H9 (cell line): ENCODE measurements at regions not wholly inside any gene's neighbourhood (a gene's known extent, or its start where the extent isn't known, plus 50 kb on each side); places are given as distances from the start of the nearest gene placed in this dataset.
A peak's percentile ranks its signal among the peaks of the same experiment; 100 is the strongest.

Experiments used
- DNase-seq: peaks from one replicate; pipeline ENCODE4 v3.0.0-alpha.2; 2017
- H2AFZ ChIP-seq: one replicate; pipeline ENCODE4 v1.6.1; 2013; ENCODE audit warnings: mild to moderate bottlenecking, low read length, control low read depth, moderate library complexity
- H2AK5ac ChIP-seq: 2 replicates; pipeline ENCODE4 v1.6.1; 2013; ENCODE audit warnings: low read length, control low read depth, mixed read lengths; ENCODE audit not compliant: insufficient read length
- H2BK120ac ChIP-seq: one replicate; pipeline ENCODE4 v1.6.1; 2013; ENCODE audit warnings: low read depth, mild to moderate bottlenecking, low read length, control low read depth, inconsistent platforms; ENCODE audit not compliant: poor library complexity, severe bottlenecking
- H2BK12ac ChIP-seq: 2 replicates; pipeline ENCODE4 v1.6.1; 2013; ENCODE audit warnings: low read length, control low read depth, mixed read lengths, low read depth; ENCODE audit not compliant: insufficient read length
- H2BK15ac ChIP-seq: 2 replicates; pipeline ENCODE4 v1.6.1; 2013; ENCODE audit warnings: low read depth, low read length, control low read depth
- H2BK20ac ChIP-seq: one replicate; pipeline ENCODE4 v1.6.1; 2013; ENCODE audit warnings: low read depth, mild to moderate bottlenecking, low read length, control low read depth, inconsistent platforms; ENCODE audit not compliant: poor library complexity, severe bottlenecking
- H2BK5ac ChIP-seq: 2 replicates; pipeline ENCODE4 v1.6.1; 2013; ENCODE audit warnings: low read length, control low read depth, mixed read lengths; ENCODE audit not compliant: insufficient read length
- H3K14ac ChIP-seq: 2 replicates; pipeline ENCODE4 v1.6.1; 2013; ENCODE audit warnings: low read length, control low read depth; ENCODE audit not compliant: insufficient read depth
- H3K18ac ChIP-seq: 2 replicates; pipeline ENCODE4 v1.6.1; 2013; ENCODE audit warnings: low read depth, mild to moderate bottlenecking, mixed read lengths, low read length, control low read depth; ENCODE audit not compliant: insufficient read length
- H3K23ac ChIP-seq: 2 replicates; pipeline ENCODE4 v1.6.1; 2013; ENCODE audit warnings: low read length, control low read depth, mixed read lengths, low read depth; ENCODE audit not compliant: insufficient read length
- H3K23me2 ChIP-seq: 2 replicates; pipeline ENCODE4 v1.6.1; 2013; ENCODE audit warnings: low read depth, mild to moderate bottlenecking, mixed read lengths, low read length, control low read depth; ENCODE audit not compliant: insufficient read length, poor library complexity, severe bottlenecking
- H3K27ac ChIP-seq: 2 replicates; pipeline ENCODE4 v1.5.1; 2013; ENCODE audit warnings: low read length, control low read depth, mixed read lengths, low read depth; ENCODE audit not compliant: insufficient read length
- H3K27me3 ChIP-seq: 2 replicates; pipeline ENCODE4 v1.6.1; 2013; ENCODE audit warnings: low read length, control low read depth, inconsistent platforms; ENCODE audit not compliant: insufficient read depth
- H3K4ac ChIP-seq: 2 replicates; pipeline ENCODE4 v1.6.1; 2013; ENCODE audit warnings: low read depth, mild to moderate bottlenecking, control low read depth, inconsistent platforms, low read length, moderate library complexity
- H3K4me1 ChIP-seq: 2 replicates; pipeline ENCODE4 v1.6.1; 2013; ENCODE audit warnings: low read length, control low read depth, inconsistent platforms; ENCODE audit not compliant: insufficient read depth
- H3K4me2 ChIP-seq: 2 replicates; pipeline ENCODE4 v1.6.1; 2013; ENCODE audit warnings: low read length, control low read depth, mixed read lengths; ENCODE audit not compliant: insufficient read length, insufficient read depth
- H3K56ac ChIP-seq: 2 replicates; pipeline ENCODE4 v1.6.1; 2013; ENCODE audit warnings: low read depth, mild to moderate bottlenecking, mixed read lengths, low read length, control low read depth; ENCODE audit not compliant: insufficient read length
- H3K79me1 ChIP-seq: 2 replicates; pipeline ENCODE4 v1.6.1; 2013; ENCODE audit warnings: low read depth, mild to moderate bottlenecking, moderate library complexity, low read length, control low read depth, inconsistent platforms; ENCODE audit not compliant: insufficient read depth, poor library complexity, severe bottlenecking
- H3K79me2 ChIP-seq: 2 replicates; pipeline ENCODE4 v1.6.1; 2013; ENCODE audit warnings: low read length, control low read depth, inconsistent platforms; ENCODE audit not compliant: insufficient read depth
- H3K9ac ChIP-seq: 2 replicates; pipeline ENCODE4 v1.6.1; 2013; ENCODE audit warnings: low read length, control low read depth, mixed read lengths; ENCODE audit not compliant: insufficient read length; ENCODE audit errors: extremely low read depth
- H3K9me3 ChIP-seq: one replicate; pipeline ENCODE4 v1.6.1; 2013; ENCODE audit warnings: low read depth, low read length, inconsistent platforms; ENCODE audit not compliant: control insufficient read depth
- H3T11ph ChIP-seq: one replicate; pipeline ENCODE4 v1.6.1; 2013; ENCODE audit warnings: mild to moderate bottlenecking, low read length, control low read depth, inconsistent platforms
- H4K20me1 ChIP-seq: one replicate; pipeline ENCODE4 v1.6.1; 2013; ENCODE audit not compliant: control insufficient read depth, insufficient read length, insufficient read depth
- H4K5ac ChIP-seq: 2 replicates; pipeline ENCODE4 v1.6.1; 2013; ENCODE audit warnings: low read depth, mild to moderate bottlenecking, mixed read lengths, low read length, control low read depth; ENCODE audit not compliant: insufficient read length
- H4K8ac ChIP-seq: replicated peaks from 2 replicates; pipeline ENCODE4 v1.6.1; 2013; ENCODE audit warnings: low read length, control low read depth, mixed read lengths, low read depth; ENCODE audit not compliant: insufficient read length
- H4K91ac ChIP-seq: 2 replicates; pipeline ENCODE4 v1.6.1; 2013; ENCODE audit warnings: low read depth, mild to moderate bottlenecking, moderate library complexity, mixed read lengths, low read length, control low read depth; ENCODE audit not compliant: insufficient read length
- H3K27ac Mint-ChIP-seq, 3 experiments: 2 replicates in 2 of 3; 3 replicates in 1 of 3; pipeline ENCODE4 v1.8.0; 2020 to 2021; ENCODE audit warnings: mixed read lengths in 3 of 3, mild to moderate bottlenecking in 1 of 3, moderate library complexity in 1 of 3
- H3K27me3 Mint-ChIP-seq: 2 replicates; pipeline ENCODE4 v1.8.0; 2021; ENCODE audit warnings: low read depth, mild to moderate bottlenecking, moderate library complexity, mixed read lengths
- H3K36me3 Mint-ChIP-seq, 3 experiments: 2 replicates in 2 of 3; 3 replicates in 1 of 3; pipeline ENCODE4 v1.8.0; 2020 to 2021; ENCODE audit warnings: low read depth in 3 of 3, mixed read lengths in 3 of 3; ENCODE audit not compliant: insufficient read depth in 1 of 3
- H3K4me1 Mint-ChIP-seq, 2 experiments: 2 replicates each; pipeline ENCODE4 v1.8.0; 2020; ENCODE audit warnings: mixed read lengths in 2 of 2
- H3K4me3 Mint-ChIP-seq, 2 experiments: 2 replicates in 1 of 2; 3 replicates in 1 of 2; pipeline ENCODE4 v1.8.0; 2020 to 2021; ENCODE audit warnings: mild to moderate bottlenecking in 2 of 2, mixed read lengths in 2 of 2, moderate library complexity in 1 of 2
- H3K9me3 Mint-ChIP-seq, 2 experiments: 2 replicates in 1 of 2; 3 replicates in 1 of 2; pipeline ENCODE4 v1.8.0; 2020; ENCODE audit warnings: mild to moderate bottlenecking in 2 of 2, mixed read lengths in 2 of 2, moderate library complexity in 1 of 2
- WGBS: extraction: QIAGEN DNeasy Blood & Tissue Kit; methylation state at CpG from one replicate; pipeline ENCODE4 v1.1.7; 2013; ENCODE audit warnings: missing lambda C conversion rate, low lambda C conversion rate, mixed read lengths; ENCODE audit not compliant: insufficient read length; ENCODE audit errors: extremely low coverage; 5-methylcytosine and 5-hydroxymethylcytosine counted together
- TF ChIP-seq, protein P1 (sequence below): fragments of 200-600 bp; sonication (generic); conservative IDR thresholded peaks from 3 replicates; pipeline ENCODE4 v1.8.0; 2021; ENCODE audit warnings: antibody characterized with exemption, mild to moderate bottlenecking

DNA sequence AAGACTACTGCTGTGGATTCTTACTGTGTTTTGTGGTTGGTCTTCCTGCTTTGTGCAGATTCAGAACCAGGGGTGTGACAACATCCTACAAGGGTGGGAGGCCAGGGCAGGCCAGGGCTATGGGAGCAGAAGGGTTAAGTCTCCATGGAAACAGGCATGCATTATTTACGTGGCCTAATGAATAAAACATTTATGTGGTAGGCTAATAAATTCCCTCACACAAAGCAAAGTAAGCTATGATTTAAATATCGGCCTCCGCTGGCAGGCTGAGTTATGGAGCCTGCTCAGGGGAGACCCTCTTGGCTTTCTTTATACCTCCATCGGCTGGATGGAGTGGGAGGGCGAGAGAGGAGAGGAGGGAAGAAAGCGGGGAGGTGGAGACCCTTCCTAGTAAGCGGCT, 230.3 kb upstream of the MVB12B start:
- no peak overlapping the region for H3K56ac ChIP-seq
- H3K4me2 ChIP-seq: no peak overlapping the region
- Mint-ChIP-seq H3K4me3 (no peak overlapping the region), H3K27ac (peak overlapping the region in 1 of 3 experiments; percentile 76; a peak in 1 of 7 replicates), H3K36me3 (no peaks in the 10 kb centered on the region), H3K9me3 (peaks cover 14% of the 10 kb centered on the region in 2 experiments; a peak in 4 of 5 replicates), H3K27me3 (peaks cover 4% of the 10 kb centered on the region), H3K4me1 (peaks cover 0 to 2% of the 10 kb centered on the region in 2 experiments; a peak in 3 of 4 replicates)
- no peak overlapping the region for H2BK12ac ChIP-seq
- no peaks in the 10 kb centered on the region for H3K79me2 ChIP-seq
- WGBS: no CpG with 5 or more reads among the region's 7 CpGs
- no peak overlapping the region for H3K18ac ChIP-seq
- H3K9me3 ChIP-seq: no peaks in the 10 kb centered on the region
- DNase-seq: no peak
- H3K14ac ChIP-seq: no peak overlapping the region
- TF ChIP-seq, protein P1, sequence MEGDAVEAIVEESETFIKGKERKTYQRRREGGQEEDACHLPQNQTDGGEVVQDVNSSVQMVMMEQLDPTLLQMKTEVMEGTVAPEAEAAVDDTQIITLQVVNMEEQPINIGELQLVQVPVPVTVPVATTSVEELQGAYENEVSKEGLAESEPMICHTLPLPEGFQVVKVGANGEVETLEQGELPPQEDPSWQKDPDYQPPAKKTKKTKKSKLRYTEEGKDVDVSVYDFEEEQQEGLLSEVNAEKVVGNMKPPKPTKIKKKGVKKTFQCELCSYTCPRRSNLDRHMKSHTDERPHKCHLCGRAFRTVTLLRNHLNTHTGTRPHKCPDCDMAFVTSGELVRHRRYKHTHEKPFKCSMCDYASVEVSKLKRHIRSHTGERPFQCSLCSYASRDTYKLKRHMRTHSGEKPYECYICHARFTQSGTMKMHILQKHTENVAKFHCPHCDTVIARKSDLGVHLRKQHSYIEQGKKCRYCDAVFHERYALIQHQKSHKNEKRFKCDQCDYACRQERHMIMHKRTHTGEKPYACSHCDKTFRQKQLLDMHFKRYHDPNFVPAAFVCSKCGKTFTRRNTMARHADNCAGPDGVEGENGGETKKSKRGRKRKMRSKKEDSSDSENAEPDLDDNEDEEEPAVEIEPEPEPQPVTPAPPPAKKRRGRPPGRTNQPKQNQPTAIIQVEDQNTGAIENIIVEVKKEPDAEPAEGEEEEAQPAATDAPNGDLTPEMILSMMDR: no peak
- H4K91ac ChIP-seq: no peak overlapping the region
- no peak overlapping the region for H3K9ac ChIP-seq
- no peaks in the 10 kb centered on the region for H3K23me2 ChIP-seq
- no peaks in the 10 kb centered on the region for H4K20me1 ChIP-seq
- H3K27ac ChIP-seq: no peak overlapping the region
- no peak overlapping the region for H2AFZ ChIP-seq
- no peak overlapping the region for H2AK5ac ChIP-seq
- no peaks in the 10 kb centered on the region for H3K27me3 ChIP-seq
- H3T11ph ChIP-seq: no peak overlapping the region
- H3K23ac ChIP-seq: no peak overlapping the region
- H2BK20ac ChIP-seq: no peak overlapping the region
- no peak overlapping the region for H3K4ac ChIP-seq
- no peaks in the 10 kb centered on the region for H3K4me1 ChIP-seq
- no peak overlapping the region for H4K5ac ChIP-seq
- no peak overlapping the region for H2BK5ac ChIP-seq
- no peak overlapping the region for H4K8ac ChIP-seq
- H2BK120ac ChIP-seq: no peak overlapping the region
- no peaks in the 10 kb centered on the region for H3K79me1 ChIP-seq
- H2BK15ac ChIP-seq: no peak overlapping the region
